ENCODE measurements at regions not wholly inside any gene's neighbourhood (a gene's known extent, or its start where the extent isn't known, plus 50 kb on each side); places are given as distances from the start of the nearest gene placed in this dataset.

GRCh38 chr21:29396951-29397455 is 98.3 kb downstream of the BACH1 start:
- no peaks in the 10 kb centered on the region for H3K27me3 Mint-ChIP-seq
- peaks cover 78% of the 10 kb centered on the region for H3K36me3 Mint-ChIP-seq
- H3K27ac Mint-ChIP-seq = no peak overlapping the region
- no peak for ATAC-seq
- peaks cover 15% of the 10 kb centered on the region for H3K9me3 Mint-ChIP-seq
- peaks cover 3% of the 10 kb centered on the region for H3K4me1 Mint-ChIP-seq
- H3K4me3 Mint-ChIP-seq = no peak overlapping the region

- Mint-ChIP-seq H3K4me3 (no peak overlapping the region), H3K27me3 (no peaks in the 10 kb centered on the region), H3K9me3 (peaks cover 18% of the 10 kb centered on the region), H3K4me1 (no peaks in the 10 kb centered on the region), H3K36me3 (peaks cover 62% of the 10 kb centered on the region), H3K27ac (no peak overlapping the region)
- ATAC-seq = no peak
These were observed 104.6 kb downstream of the BACH1 start for GRCh38 chr21:29403301-29403700.

GRCh38 chr21:29403922-29404538 is 105.3 kb downstream of the BACH1 start:
- ATAC-seq = no peak
- H3K4me1 Mint-ChIP-seq = no peaks in the 10 kb centered on the region
- peaks cover 13% of the 10 kb centered on the region for H3K9me3 Mint-ChIP-seq
- H3K27ac Mint-ChIP-seq = peak overlapping the region; percentile 49
- H3K27me3 Mint-ChIP-seq = no peaks in the 10 kb centered on the region
- H3K36me3 Mint-ChIP-seq = peaks cover 55% of the 10 kb centered on the region
- H3K4me3 Mint-ChIP-seq = no peak overlapping the region

- Mint-ChIP-seq H3K4me3 (no peak overlapping the region), H3K4me1 (no peaks in the 10 kb centered on the region), H3K36me3 (peaks cover 39% of the 10 kb centered on the region), H3K27ac (no peak overlapping the region), H3K9me3 (peaks cover 3% of the 10 kb centered on the region), H3K27me3 (no peaks in the 10 kb centered on the region)
- no peak for ATAC-seq
These were observed 106.9 kb downstream of the BACH1 start for GRCh38 chr21:29405503-29406122.

- Mint-ChIP-seq H3K9me3 (peaks cover 3% of the 10 kb centered on the region), H3K27ac (no peak overlapping the region), H3K36me3 (peaks cover 34% of the 10 kb centered on the region), H3K27me3 (no peaks in the 10 kb centered on the region), H3K4me3 (no peak overlapping the region), H3K4me1 (no peaks in the 10 kb centered on the region)
- ATAC-seq = no peak
These were observed 107.7 kb downstream of the BACH1 start for GRCh38 chr21:29406385-29406784.

GRCh38 chr21:29407571-29407970 is 108.8 kb downstream of the BACH1 start:
- ATAC-seq = no peak
- peaks cover 3% of the 10 kb centered on the region for H3K9me3 Mint-ChIP-seq
- no peaks in the 10 kb centered on the region for H3K27me3 Mint-ChIP-seq
- H3K4me1 Mint-ChIP-seq = no peaks in the 10 kb centered on the region
- peaks cover 38% of the 10 kb centered on the region for H3K36me3 Mint-ChIP-seq
- H3K27ac Mint-ChIP-seq = no peak overlapping the region
- H3K4me3 Mint-ChIP-seq = no peak overlapping the region

GRCh38 chr21:29413683-29414082 is 115.0 kb downstream of the BACH1 start:
- no peak for ATAC-seq
- H3K27ac Mint-ChIP-seq = no peak overlapping the region
- no peaks in the 10 kb centered on the region for H3K9me3 Mint-ChIP-seq

GRCh38 chr21:29416268-29416667 is 117.5 kb downstream of the BACH1 start:
- no peaks in the 10 kb centered on the region for H3K9me3 Mint-ChIP-seq
- peaks cover 30% of the 10 kb centered on the region for H3K36me3 Mint-ChIP-seq
- no peaks in the 10 kb centered on the region for H3K27me3 Mint-ChIP-seq
- H3K4me1 Mint-ChIP-seq = peaks cover 17% of the 10 kb centered on the region
- ATAC-seq = no peak
- no peak overlapping the region for H3K27ac Mint-ChIP-seq
- no peak overlapping the region for H3K4me3 Mint-ChIP-seq

More at GRCh38 chr21:29413683-29414082, 115.0 kb downstream of the BACH1 start:
- peaks cover 32% of the 10 kb centered on the region for H3K36me3 Mint-ChIP-seq
- H3K4me3 Mint-ChIP-seq = no peak overlapping the region
- H3K27me3 Mint-ChIP-seq = no peaks in the 10 kb centered on the region
- peaks cover 5% of the 10 kb centered on the region for H3K4me1 Mint-ChIP-seq

GRCh38 chr21:29418813-29419212 is 120.1 kb downstream of the BACH1 start:
- Mint-ChIP-seq H3K4me1 (peaks cover 17% of the 10 kb centered on the region), H3K27me3 (no peaks in the 10 kb centered on the region), H3K27ac (no peak overlapping the region), H3K36me3 (peaks cover 17% of the 10 kb centered on the region), H3K4me3 (no peak overlapping the region), H3K9me3 (no peaks in the 10 kb centered on the region)
- ATAC-seq = peak; percentile 57

GRCh38 chr21:29419422-29419821 is 120.7 kb downstream of the BACH1 start:
- Mint-ChIP-seq H3K4me1 (peaks cover 18% of the 10 kb centered on the region), H3K27me3 (no peaks in the 10 kb centered on the region), H3K4me3 (no peak overlapping the region), H3K36me3 (peaks cover 12% of the 10 kb centered on the region), H3K9me3 (no peaks in the 10 kb centered on the region), H3K27ac (no peak overlapping the region)
- no peak for ATAC-seq

- ATAC-seq = no peak
- peak overlapping the region; percentile 12 for H3K27ac Mint-ChIP-seq
These were observed 124.6 kb downstream of the BACH1 start for GRCh38 chr21:29423099-29423870.

GRCh38 chr21:29424728-29425127 is 126.0 kb downstream of the BACH1 start:
- Mint-ChIP-seq H3K27me3 (no peaks in the 10 kb centered on the region), H3K4me1 (peaks cover 16% of the 10 kb centered on the region), H3K36me3 (peaks cover 12% of the 10 kb centered on the region), H3K9me3 (no peaks in the 10 kb centered on the region), H3K27ac (no peak overlapping the region), H3K4me3 (no peak overlapping the region)
- ATAC-seq = no peak

More at GRCh38 chr21:29423099-29423870, 124.6 kb downstream of the BACH1 start:
- no peak overlapping the region for H3K4me3 Mint-ChIP-seq
- peaks cover 30% of the 10 kb centered on the region for H3K4me1 Mint-ChIP-seq
- H3K27me3 Mint-ChIP-seq = no peaks in the 10 kb centered on the region
- peaks cover 12% of the 10 kb centered on the region for H3K36me3 Mint-ChIP-seq
- no peaks in the 10 kb centered on the region for H3K9me3 Mint-ChIP-seq

- ATAC-seq = no peak
- no peaks in the 10 kb centered on the region for H3K27me3 Mint-ChIP-seq
- H3K27ac Mint-ChIP-seq = no peak overlapping the region
- peaks cover 21% of the 10 kb centered on the region for H3K4me1 Mint-ChIP-seq
- peaks cover 12% of the 10 kb centered on the region for H3K36me3 Mint-ChIP-seq
- H3K9me3 Mint-ChIP-seq = no peaks in the 10 kb centered on the region
- H3K4me3 Mint-ChIP-seq = no peak overlapping the region
These were observed 130.5 kb downstream of the BACH1 start for GRCh38 chr21:29429218-29429617.

GRCh38 chr21:29430030-29430429 is 131.3 kb downstream of the BACH1 start:
- ATAC-seq = no peak
- Mint-ChIP-seq H3K27me3 (no peaks in the 10 kb centered on the region), H3K9me3 (no peaks in the 10 kb centered on the region), H3K36me3 (peaks cover 17% of the 10 kb centered on the region), H3K4me3 (no peak overlapping the region), H3K27ac (no peak overlapping the region), H3K4me1 (peaks cover 21% of the 10 kb centered on the region)

GRCh38 chr21:29430576-29430975 is 131.9 kb downstream of the BACH1 start:
- H3K36me3 Mint-ChIP-seq = peaks cover 15% of the 10 kb centered on the region
- H3K27me3 Mint-ChIP-seq = no peaks in the 10 kb centered on the region
- H3K4me1 Mint-ChIP-seq = peaks cover 16% of the 10 kb centered on the region
- no peak overlapping the region for H3K4me3 Mint-ChIP-seq
- no peaks in the 10 kb centered on the region for H3K9me3 Mint-ChIP-seq
- ATAC-seq = no peak
- no peak overlapping the region for H3K27ac Mint-ChIP-seq
